ENCODE measurements at regions not wholly inside any gene's neighbourhood (a gene's known extent, or its start where the extent isn't known, plus 50 kb on each side); places are given as distances from the start of the nearest gene placed in this dataset.

DNA sequence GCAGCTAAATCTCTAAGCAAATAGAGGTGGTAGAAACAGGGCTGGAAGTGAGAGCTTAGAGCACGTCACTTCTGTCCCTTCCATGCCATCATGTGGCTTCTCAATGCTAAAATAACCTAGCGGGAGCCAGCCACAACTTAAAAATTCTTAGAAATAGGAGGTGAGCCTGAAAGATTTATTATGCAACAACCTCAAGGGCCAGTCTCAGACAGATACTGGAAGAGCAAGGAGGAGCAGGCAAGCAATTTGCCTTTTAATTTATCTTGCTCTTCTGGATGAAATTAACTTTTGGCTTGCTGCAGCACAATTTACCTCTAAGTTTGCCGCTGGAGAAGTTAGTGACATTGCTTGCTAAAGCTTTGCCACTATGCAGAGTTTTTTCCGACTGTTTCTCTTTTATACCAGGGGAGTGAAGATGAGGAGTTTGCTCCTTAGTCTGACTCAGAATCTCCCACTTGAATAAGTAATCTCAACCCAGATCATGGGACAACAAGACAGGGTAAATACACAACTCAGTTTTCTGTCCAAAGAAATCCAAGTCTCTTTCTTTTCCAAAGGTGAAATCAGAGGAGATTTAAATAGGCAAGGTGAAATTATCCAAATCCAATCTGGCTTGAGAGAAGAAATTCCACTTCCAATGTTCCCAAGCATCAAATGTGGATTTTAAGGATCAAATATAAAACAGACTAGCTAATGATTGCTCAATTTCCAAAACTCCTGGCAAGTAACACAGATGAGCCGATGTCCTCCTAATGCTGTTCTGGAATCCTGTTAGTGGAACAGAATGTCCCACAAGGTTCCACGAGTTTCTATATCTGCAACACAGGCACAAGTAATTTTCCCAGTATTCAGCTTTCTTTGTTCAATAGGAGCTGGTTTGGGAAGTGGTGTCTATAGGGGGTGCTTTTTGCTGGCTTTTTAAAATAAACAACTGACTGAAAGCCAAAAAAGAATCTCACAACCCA, 329.4 kb upstream of the RORA start:
- Histone ChIP-seq H3K27ac (peak overlapping the region in 1 of 4 donors; percentile 18), H3K4me1 (no peaks in the 10 kb centered on the region), H3K36me3 (replicated peaks in 1 of 2; ENCODE audit: insufficient read depth in 1 of 2, low read depth in 2 of 2) (no peaks in the 10 kb centered on the region), H3K9me3 (no peaks in the 10 kb centered on the region), H3K27me3 (no peaks in the 10 kb centered on the region), H3K4me3 (no peak overlapping the region)
- 46 to 53% methylated on average over 6 of the region's 6 CpGs for WGBS, 2 donors
- ATAC-seq, result peak; percentile 33
- intact Hi-C loops (cut with DNase I), result no loop called here
- TF ChIP-seq, protein P1, sequence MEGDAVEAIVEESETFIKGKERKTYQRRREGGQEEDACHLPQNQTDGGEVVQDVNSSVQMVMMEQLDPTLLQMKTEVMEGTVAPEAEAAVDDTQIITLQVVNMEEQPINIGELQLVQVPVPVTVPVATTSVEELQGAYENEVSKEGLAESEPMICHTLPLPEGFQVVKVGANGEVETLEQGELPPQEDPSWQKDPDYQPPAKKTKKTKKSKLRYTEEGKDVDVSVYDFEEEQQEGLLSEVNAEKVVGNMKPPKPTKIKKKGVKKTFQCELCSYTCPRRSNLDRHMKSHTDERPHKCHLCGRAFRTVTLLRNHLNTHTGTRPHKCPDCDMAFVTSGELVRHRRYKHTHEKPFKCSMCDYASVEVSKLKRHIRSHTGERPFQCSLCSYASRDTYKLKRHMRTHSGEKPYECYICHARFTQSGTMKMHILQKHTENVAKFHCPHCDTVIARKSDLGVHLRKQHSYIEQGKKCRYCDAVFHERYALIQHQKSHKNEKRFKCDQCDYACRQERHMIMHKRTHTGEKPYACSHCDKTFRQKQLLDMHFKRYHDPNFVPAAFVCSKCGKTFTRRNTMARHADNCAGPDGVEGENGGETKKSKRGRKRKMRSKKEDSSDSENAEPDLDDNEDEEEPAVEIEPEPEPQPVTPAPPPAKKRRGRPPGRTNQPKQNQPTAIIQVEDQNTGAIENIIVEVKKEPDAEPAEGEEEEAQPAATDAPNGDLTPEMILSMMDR (IDR thresholded peaks at IDR 0.05), result no peak
- TF ChIP-seq POLR2A (IDR thresholded peaks at IDR 0.05), result no peak
- DNase-seq, result peak in 1 of 4 donors; percentile 27

DNA sequence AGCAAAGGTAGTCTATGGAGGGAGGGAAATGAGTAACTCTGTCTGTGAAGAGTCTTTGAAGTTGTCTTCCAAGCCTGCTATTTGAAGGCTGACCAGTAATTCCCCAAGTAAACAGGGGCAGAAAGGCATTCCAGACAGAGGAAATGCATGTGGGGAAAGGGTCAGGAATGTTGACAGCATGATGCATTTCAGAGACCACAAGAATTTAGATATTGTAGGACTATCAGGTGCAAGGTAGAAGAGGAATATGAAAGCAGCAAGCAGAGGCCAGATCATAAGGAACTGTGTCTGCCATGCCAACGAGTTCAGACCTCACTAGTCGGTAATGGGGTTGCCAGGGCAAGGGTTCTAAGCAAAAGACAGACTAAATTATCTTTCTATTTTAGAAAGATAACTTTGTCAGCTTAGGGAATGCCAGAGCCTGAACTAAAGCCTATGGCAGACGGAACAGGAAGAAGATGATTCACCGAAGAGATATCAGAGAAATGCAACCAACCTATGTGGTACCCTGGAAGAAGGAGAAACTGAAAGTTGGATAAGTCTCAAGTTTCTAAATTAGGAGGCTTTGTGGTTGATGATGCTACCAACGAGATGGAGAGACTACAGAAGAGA, 327.0 kb upstream of the RORA start:
- intact Hi-C loops (cut with DNase I), result no loop called here
- ATAC-seq, result no peak
- H3K4me3 ChIP-seq, result no peak overlapping the region

DNA sequence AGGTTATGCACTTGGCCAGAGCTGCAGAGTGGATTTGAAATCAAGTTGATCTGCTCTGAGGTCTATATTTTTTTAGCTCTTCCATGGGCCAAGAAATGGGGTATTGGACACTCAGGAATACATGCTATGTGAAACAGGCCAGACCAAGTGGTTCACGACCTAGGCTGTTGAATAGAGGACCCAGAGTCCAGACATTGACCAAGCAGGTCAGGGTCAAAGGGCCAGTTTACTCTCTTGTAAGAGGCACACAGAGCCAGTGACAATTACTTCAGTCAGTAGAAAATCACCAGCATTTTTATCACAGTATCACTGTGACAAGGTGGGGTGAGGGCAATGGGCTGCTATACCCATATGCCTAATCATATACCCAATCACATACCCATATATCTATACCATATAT, 320.6 kb upstream of the RORA start:
- WGBS, 2 donors, result 45 to 50% methylated on average over 1 of the region's 1 CpG
- Histone ChIP-seq H3K4me3 (no peak overlapping the region), H3K27me3 (no peaks in the 10 kb centered on the region), H3K36me3 (replicated peaks in 1 of 2; ENCODE audit: insufficient read depth in 1 of 2, low read depth in 2 of 2) (no peaks in the 10 kb centered on the region), H3K9me3 (no peaks in the 10 kb centered on the region), H3K4me1 (no peaks in the 10 kb centered on the region), H3K27ac (no peak overlapping the region)
- TF ChIP-seq, protein P1 (IDR thresholded peaks at IDR 0.05), result no peak
- no peak for TF ChIP-seq POLR2A (IDR thresholded peaks at IDR 0.05)
- ATAC-seq (no peak), DNase-seq (no peak)
- intact Hi-C loops (cut with DNase I), result no loop called here

More for the DNA sequence above, 327.0 kb upstream of the RORA start:
- H3K9me3 ChIP-seq, result no peaks in the 10 kb centered on the region
- no peaks in the 10 kb centered on the region for H3K36me3 ChIP-seq (replicated peaks in 1 of 2; ENCODE audit: insufficient read depth in 1 of 2, low read depth in 2 of 2)
- no peak for DNase-seq
- 37 to 46% methylated on average over 5 of the region's 5 CpGs for WGBS, 2 donors
- TF ChIP-seq, protein P1 (IDR thresholded peaks at IDR 0.05), result no peak
- no peak for TF ChIP-seq POLR2A (IDR thresholded peaks at IDR 0.05)
- H3K27me3 ChIP-seq, result no peaks in the 10 kb centered on the region
- H3K4me1 ChIP-seq, result no peaks in the 10 kb centered on the region
- H3K27ac ChIP-seq, result no peak overlapping the region

DNA sequence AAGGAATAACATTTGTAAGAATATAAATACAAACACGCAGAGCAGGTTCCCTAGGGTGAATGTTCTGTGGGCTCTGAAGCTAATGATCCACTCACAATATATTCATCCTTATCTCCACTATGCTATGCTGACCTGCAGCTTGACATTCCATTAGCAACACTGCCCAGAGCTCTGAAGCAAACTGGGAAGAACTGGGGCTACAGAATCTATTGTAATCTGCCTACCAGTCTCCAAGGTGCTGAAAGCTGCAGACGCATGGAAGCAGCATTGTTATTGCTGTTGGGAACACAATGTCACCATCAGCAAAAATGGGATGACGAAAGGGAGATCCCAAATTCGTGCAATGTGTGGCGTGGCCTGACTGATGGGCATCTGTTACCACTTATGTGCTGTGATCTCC, 316.7 kb upstream of the RORA start:
- WGBS, 2 donors, result 57 to 64% methylated on average over 5 of the region's 5 CpGs
- no peak overlapping the region for H3K4me3 ChIP-seq
- ATAC-seq (no peak), DNase-seq (no peak)
- TF ChIP-seq POLR2A (IDR thresholded peaks at IDR 0.05), result no peak
- no peaks in the 10 kb centered on the region for H3K4me1 ChIP-seq
- no peak overlapping the region for H3K27ac ChIP-seq
- no peaks in the 10 kb centered on the region for H3K9me3 ChIP-seq
- no peaks in the 10 kb centered on the region for H3K36me3 ChIP-seq (replicated peaks in 1 of 2; ENCODE audit: insufficient read depth in 1 of 2, low read depth in 2 of 2)
- intact Hi-C loops (cut with DNase I), result no loop called here
- H3K27me3 ChIP-seq, result no peaks in the 10 kb centered on the region

DNA sequence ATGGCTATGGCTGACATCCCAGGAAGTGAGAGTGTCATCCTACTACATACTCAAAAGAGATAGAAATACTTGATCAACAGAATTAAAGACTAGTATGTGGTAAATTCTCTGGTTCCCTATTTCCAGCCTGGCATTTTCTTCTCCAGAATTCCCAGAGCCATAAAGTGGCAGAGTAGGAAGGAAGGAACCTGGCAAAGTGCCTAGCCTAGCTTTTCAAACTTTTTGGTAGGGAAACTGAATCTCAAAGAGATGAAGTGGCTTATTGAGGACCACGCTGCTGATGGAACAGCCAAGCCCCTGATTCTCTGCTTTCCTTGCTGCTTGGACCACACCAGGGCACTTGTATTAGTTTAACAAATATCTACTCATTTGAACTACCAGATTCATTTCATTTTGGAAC, 312.4 kb upstream of the RORA start:
- no peak for DNase-seq
- Histone ChIP-seq H3K4me3 (no peak overlapping the region), H3K9me3 (no peaks in the 10 kb centered on the region), H3K4me1 (no peaks in the 10 kb centered on the region), H3K36me3 (replicated peaks in 1 of 2; ENCODE audit: insufficient read depth in 1 of 2, low read depth in 2 of 2) (no peaks in the 10 kb centered on the region), H3K27ac (no peak overlapping the region), H3K27me3 (no peaks in the 10 kb centered on the region)
- intact Hi-C loops (cut with DNase I), result no loop called here
- ATAC-seq, result no peak
- WGBS, 2 donors, result 76 to 83% methylated on average over 1 of the region's 1 CpG
- TF ChIP-seq, protein P1 (IDR thresholded peaks at IDR 0.05), result no peak
- no peak for TF ChIP-seq POLR2A (IDR thresholded peaks at IDR 0.05)

All from body of pancreas (tissue), 4 donors.